Choroid plexus epithelial cell (primary cell): ENCODE measurements at regions not wholly inside any gene's neighbourhood (a gene's known extent, or its start where the extent isn't known, plus 50 kb on each side); places are given as distances from the start of the nearest gene placed in this dataset.
A peak's percentile ranks its signal among the peaks of the same experiment; 100 is the strongest.
"Not testable (repeated sequence)": the region's sequence is repeated elsewhere in the genome, so short reads cannot be mapped to it uniquely, and the experiment has no call there.

ENCODE experiments used
- DNase-seq: peaks from one replicate; pipeline ENCODE4 v3.0.0-alpha.2; 2010; ENCODE audit warnings: low read depth
- H3K4me3 ChIP-seq: 2 replicates; pipeline ENCODE4 v1.5.1; 2011; ENCODE audit warnings: low read depth, mild to moderate bottlenecking, control low read depth, low read length, moderate library complexity
- TF ChIP-seq, protein P1 (sequence below): conservative IDR thresholded peaks from 2 replicates; pipeline ENCODE4 v1.5.1; 2011; ENCODE audit warnings: low read depth, mild to moderate bottlenecking, control low read depth, inconsistent platforms, low read length, moderate library complexity

DNA sequence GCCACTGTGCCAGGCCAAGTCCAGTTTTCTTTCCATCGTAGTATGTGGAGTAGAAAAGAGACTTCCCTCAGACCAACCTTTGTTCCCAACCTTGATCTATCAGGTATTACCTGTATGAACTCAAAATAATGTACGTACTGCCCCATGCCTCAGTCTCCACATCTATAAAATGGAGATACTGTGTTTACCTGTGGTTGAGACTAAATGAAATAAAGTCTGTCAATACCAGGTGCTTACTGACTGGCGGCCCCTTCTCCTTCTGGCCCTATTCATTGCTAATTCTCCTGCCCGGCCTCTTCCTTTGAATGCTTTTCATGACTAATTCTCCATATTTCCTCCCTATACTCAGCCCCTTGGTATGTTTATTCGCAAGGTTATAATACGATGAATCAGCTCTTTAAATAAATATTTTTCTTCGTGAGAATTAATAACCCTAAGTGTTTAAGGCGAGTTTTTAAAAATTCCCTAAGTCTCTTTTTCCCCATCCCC is 89.6 kb upstream of the BASP1 start:
- TF ChIP-seq, protein P1, sequence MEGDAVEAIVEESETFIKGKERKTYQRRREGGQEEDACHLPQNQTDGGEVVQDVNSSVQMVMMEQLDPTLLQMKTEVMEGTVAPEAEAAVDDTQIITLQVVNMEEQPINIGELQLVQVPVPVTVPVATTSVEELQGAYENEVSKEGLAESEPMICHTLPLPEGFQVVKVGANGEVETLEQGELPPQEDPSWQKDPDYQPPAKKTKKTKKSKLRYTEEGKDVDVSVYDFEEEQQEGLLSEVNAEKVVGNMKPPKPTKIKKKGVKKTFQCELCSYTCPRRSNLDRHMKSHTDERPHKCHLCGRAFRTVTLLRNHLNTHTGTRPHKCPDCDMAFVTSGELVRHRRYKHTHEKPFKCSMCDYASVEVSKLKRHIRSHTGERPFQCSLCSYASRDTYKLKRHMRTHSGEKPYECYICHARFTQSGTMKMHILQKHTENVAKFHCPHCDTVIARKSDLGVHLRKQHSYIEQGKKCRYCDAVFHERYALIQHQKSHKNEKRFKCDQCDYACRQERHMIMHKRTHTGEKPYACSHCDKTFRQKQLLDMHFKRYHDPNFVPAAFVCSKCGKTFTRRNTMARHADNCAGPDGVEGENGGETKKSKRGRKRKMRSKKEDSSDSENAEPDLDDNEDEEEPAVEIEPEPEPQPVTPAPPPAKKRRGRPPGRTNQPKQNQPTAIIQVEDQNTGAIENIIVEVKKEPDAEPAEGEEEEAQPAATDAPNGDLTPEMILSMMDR, result no peak
- H3K4me3 ChIP-seq, result no peak overlapping the region
- DNase-seq, result peak; percentile 88

DNA sequence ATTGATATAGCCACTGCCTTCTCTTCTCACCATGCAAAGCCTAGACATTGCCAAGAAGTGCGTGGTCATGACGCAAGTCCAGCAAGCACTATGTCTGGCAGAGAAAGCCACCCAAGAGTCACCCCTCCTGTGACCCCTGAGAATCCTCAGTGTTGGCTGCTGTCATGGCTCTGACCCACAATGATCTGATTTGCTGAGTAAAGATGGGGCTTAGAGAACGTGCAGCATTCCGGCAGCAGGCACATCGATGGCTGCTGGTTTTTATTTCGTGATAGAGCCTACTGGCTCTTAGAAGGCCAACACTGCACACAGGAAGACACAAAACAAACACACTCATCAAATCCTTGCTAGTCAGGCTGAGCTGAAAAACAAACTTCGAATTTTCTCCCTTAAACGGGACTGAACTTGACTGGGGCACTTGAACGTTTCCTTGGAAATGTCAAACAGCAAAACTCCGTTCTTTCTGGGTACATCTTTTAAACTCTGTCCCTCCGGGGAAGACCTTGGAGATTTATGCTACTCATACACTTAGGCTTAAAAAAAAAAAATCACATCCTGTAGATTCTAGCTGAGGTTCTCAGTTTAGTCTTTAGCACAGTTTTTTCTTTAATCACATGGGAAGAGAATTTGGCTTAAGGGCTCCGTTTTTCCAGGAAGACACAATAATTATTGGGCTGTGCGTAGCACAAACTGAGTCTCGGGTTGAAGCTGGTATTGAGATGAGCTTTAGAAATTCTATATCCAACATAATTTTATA is 88.2 kb upstream of the BASP1 start:
- peak; percentile 56 for DNase-seq
- TF ChIP-seq, protein P1, result no peak
- no peak overlapping the region for H3K4me3 ChIP-seq

DNA sequence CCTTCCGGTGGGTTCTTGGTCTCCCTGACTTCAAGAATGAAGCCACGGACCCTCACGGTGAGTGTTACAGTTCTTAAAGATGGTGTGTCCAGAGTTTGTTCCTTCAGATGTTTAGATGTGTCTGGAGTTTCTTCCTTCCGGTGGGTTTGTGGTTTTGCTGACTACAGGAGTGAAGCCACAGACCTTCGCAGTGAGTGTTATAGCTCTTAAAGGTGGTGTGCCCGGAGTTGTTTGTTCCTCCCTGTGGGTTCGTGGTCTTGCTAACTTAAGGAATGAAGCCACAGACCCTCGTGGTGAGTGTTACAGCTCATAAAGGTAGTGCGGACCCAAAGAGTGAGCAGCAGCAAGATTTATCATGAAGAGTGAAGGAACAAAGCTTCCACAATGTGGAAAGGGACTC is 87.1 kb upstream of the BASP1 start:
- DNase-seq, result peak; percentile 83
- H3K4me3 ChIP-seq, result not testable (repeated sequence)

DNA sequence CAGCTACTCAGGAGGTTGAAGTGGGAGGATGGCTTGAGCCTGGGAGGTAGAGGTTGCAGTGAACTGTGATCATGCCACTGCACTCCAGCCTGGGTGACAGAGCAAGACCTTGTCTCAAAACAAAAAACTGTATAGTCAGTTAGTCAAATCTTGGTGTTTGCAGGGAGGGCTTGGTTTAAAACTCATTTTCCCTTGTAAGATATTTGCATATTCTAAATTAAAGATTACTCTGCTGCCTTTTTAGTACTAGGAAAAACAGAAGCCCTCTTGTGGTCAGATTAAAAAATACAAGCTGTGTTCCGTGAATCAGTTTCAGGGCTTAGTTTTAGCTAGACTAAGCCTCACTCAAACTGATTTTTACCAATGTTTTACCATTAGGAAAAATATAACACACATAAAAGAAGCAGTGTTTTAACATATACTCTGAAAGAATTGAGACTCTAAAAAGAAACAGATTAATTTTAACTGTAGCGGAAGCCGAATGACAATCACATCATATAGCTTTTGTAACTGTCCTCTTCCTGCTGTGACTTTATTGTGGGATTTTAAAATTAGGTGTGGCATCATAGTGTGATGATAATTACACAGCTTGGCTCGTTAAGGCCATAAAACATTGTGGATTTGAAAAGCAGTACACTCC is 84.9 kb upstream of the BASP1 start:
- no peak overlapping the region for H3K4me3 ChIP-seq
- TF ChIP-seq, protein P1, result peak; percentile 63
- DNase-seq, result peak; percentile 72

DNA sequence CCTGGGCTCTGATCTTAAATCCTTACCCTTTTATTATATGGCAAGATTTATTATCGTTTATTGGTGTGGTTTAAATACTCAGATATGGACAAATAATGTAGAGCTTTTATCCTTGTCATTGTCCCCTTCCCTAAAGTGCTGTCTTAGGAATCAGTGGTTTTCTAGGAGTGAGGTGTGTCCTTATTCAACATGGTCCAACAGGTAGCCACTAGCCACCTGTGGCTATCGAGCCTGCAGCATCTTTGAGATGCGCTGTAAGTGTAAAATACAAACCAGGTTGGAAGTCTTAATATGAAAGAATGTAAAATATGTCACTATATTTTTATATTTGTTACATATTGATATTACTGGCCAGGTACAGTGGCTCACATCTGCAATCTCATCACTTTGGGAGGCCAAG is 82.4 kb upstream of the BASP1 start:
- TF ChIP-seq, protein P1, result no peak
- H3K4me3 ChIP-seq, result no peak overlapping the region
- DNase-seq, result no peak

DNA sequence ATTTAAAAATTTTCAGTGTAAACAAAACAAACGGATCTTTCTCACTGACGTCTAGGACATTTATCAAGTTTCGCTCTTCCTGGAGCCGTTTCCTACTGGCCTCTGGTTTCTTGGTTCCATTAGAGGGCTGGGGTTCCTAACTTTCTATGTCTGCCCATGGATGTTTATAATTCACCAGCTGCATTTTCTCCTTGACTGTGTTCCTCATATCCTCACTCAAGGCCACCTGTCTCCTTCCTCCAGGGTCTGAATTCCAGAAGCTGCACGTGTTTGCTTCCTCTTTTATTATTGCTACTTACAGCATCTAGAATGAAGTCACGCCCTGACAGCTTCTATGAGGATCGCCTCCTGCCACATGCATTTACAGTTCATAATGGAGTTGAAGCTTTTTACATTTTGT is 74.1 kb upstream of the BASP1 start:
- TF ChIP-seq, protein P1, result no peak

DNA sequence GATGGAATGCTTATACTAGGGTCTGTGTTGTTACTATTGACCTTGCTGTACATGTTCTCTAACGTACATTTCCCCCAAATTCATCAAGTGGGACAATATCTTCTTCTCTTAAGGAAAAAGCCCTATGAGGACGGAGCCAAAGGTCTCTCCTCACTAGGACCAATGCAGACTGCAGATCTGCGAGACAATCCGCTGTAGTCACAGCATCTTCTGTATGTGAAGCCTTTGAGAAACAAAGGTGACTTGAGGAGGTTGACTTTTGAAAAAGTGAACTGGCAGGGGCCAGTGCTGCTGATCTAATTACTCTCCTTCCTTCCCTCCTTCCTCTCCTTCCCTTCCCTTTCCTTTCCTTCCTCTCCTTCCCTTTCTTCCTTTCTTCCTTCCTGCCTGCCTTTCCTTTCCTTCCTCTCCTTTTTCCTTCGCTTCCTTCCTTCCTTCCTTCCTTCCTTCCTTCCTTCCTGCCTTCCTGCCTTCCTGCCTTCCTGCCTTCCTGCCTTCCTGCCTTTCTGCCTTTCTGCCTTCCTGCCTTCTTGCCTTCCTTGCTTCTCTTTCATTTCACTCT is 71.1 kb upstream of the BASP1 start:
- DNase-seq, result no peak
- TF ChIP-seq, protein P1, result no peak
- no peak overlapping the region for H3K4me3 ChIP-seq

More for the DNA sequence above, 74.1 kb upstream of the BASP1 start:
- no peak for DNase-seq
- no peak overlapping the region for H3K4me3 ChIP-seq
